GM12874 (cell line): ENCODE measurements at regions not wholly inside any gene's neighbourhood (a gene's known extent, or its start where the extent isn't known, plus 50 kb on each side); places are given as distances from the start of the nearest gene placed in this dataset.

Experiments
- CTCF ChIP-seq: IDR thresholded peaks from 2 replicates; pipeline ENCODE4 v1.5.1; 2011; ENCODE audit warnings: low read depth, mild to moderate bottlenecking, control low read depth, low read length, moderate library complexity; ENCODE audit not compliant: insufficient read depth

GRCh38 chr16:48081656-48082055 lies 74.1 kb downstream of the ABCC12 start:
- TF ChIP-seq CTCF: no peak

- no peak for TF ChIP-seq CTCF
These were observed 79.3 kb downstream of the ABCC12 start for GRCh38 chr16:48076455-48077012.

DNA sequence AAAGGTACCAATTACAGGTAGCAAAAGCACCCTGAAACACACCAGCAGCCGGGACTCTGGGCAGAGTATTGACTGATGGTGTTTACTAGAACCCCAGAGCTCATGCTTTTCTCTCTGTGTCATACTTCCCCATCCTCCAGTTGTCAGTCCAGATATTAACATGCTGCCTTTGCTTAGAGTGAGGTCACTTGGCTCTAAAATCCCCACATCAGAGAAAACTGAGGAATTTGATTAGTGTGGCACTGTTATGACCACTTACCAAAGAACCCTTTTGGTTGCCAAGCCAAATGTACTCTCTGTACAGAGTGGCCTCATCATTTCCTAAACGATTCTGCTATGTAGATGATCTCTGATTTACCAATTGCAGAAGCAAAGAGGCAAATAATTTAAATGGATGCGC lies 80.4 kb downstream of the ABCC12 start:
- no peak for TF ChIP-seq CTCF

DNA sequence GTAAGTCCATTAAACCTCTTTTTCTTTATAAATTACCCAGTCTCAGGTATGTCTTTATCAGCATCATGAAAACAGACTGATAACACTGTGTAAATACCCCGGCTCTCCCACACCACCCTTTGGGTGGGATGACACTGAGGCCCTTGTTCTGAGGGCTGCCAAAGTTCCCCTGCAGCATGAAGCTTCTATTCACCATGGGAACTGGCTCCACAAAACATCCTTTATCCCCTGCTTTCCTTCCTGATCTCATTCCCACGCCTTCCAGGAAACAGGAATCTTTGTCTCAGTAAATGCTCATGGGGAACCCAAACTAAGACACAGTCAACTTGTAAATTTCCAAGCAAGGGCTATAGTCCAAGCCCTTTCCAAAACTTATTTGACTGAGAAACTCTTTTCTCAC lies 88.4 kb downstream of the ABCC12 start:
- no peak for TF ChIP-seq CTCF

- no peak for TF ChIP-seq CTCF
These were observed 90.8 kb downstream of the ABCC12 start for GRCh38 chr16:48064971-48065370.

- no peak for TF ChIP-seq CTCF
These were observed 93.1 kb downstream of the ABCC12 start for GRCh38 chr16:48062681-48063080.

DNA sequence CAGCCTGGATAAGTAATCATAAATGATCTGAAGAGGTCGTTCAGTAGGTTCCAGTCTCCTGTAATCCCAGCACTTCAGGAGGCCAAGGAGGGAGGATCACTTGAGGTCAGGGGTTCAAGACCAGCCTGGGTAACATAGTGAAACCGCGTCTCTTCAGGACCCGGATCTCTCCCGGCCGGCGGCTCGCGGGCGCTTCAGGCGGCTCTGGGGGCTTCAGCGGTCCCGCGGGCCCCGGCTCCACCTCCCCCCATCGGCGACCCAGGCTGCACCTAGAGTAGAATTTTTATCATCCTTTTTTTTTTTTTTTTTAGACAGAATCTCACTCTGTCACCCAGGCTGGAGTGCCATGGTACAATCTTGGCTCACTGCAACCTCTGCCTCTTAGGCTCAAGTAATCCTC lies 95.9 kb downstream of the ABCC12 start:
- TF ChIP-seq CTCF: no peak
